Stimulated activated CD8-positive, alpha-beta memory T cell treated with anti-CD3 and anti-CD28 coated beads, Interleukin-15, amount 100 ng/mL, for 24 hours (primary cell): ENCODE measurements at regions not wholly inside any gene's neighbourhood (a gene's known extent, or its start where the extent isn't known, plus 50 kb on each side); places are given as distances from the start of the nearest gene placed in this dataset.
A peak's percentile ranks its signal among the peaks of the same experiment; 100 is the strongest.

ENCODE experiments used
- DNase-seq: peaks from one replicate; pipeline ENCODE4 v3.0.0-alpha.2; 2020; ENCODE audit warnings: low read depth

DNA sequence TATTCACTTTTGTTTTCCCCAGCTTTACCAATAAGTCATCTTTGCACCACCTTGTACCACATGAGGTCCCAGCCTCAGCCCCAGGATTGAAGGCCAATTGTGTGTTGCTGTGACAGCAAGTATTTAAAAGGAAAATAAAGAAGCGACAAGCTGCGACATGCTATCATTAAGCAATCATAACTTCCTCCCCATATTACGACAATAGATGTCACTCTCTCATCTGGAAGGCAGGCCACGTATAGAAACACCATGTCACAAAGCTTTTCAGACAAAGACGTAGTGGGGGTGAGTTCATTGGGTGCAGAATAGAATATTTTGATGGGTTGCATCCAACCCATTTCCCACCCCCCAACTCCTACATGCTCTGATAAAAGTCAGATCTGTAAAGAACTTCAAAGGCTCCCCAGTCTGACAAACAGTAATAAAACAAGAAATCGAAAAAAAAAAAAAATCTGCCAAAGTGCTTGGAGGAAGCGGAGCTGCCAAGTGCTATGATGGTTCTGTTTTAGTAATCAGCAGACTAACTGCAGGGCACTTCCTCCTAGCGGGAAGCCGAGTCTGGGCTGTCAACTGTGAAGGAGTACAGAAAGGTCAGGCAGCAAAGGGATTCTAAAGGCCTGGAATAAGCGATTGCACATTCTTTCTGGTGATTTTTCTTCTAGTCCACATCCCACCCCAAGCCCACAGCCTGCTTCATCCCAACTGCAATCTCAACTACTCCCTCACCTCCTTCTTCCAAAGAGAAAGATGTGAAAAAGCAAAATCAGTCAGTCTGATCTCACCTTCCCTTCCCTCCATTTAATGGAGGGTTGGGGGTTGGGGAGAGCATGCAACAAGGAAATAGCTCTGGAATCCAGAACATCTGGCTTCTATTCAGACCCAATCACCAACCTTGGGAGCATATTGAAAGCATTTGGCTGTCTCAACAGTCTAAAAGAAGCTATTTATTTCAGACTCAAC lies 131.4 kb upstream of the UBASH3B start:
- no peak for DNase-seq

DNA sequence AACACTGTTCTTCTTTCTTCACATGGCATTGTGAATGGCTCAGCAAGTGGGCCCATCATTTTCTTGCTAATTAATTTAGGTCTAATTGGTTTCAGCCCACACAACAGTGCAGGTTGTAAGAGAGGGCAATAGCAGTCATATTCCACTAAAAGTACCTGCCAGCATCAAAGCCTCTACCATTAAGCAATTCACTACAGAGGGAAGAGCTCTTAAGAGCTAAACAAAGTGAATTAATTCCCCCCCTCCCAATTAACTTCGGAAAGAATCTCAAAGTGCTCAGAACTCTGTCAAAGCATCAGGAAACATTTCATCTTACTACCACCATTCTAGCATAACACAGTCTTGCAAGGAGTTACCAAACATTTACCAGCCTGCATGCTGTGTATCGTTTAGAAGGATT lies 133.9 kb upstream of the UBASH3B start:
- no peak for DNase-seq

DNA sequence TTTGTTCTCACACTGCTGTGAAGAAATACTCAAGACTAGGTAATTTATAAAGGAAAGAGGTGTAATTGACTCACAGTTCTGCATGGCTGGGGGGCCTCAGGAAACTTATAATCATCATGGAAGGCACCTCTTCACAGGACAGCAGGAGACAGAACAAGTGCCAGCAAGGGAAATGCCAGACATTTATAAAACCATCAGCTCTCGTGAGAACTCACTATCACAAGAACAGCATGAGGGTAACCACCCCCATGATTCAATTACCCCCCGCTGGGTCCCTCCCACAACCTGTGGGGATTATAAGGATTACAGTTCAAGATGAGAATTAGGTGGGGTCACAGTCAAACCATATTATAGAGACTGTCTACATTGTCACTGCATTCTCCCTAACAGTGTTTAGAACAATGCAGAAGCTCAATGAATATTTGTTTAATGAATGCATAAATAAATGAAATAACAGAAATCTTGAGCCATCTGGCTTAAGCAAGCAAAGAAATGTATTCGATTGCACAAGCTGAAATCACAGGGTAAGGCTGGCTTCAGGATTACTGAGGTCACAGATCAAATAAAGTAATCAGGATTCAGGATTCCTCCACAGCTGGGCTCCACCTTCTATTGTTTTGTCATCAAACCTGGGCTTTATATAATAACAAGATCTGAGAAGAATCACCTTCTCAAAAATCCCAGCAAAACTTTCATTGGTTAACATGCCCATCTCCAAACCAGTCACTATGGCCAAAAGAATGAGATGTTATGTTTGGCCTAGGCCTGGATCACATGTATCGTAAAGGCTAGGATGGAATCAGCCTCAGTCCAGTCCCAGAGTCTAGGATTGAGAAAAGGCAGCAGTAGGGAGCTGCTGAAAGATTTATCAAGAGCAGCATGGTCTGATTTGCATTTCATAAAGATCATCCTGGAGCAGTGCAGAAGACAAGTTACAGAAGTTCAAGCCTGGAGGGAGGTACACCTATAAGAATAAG lies 137.8 kb upstream of the UBASH3B start:
- DNase-seq: no peak

DNA sequence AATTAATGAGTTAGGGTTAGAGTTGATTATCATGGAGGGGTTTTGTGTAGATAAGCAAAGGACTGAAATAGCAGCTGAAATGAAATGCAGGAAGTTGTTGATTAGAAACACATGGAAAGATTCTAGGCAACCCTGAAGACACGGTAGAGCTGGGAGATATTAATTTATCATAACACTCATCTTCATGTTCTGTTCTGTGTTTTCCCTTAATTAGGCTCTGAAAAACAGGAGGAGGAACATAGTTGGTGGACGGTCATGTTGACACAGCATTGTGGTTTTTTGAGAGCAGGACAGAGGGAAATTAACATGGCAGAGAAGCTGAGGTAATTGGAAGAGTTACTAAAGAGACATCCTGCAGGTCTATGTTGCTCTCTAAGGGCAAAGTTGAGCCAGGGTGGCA lies 138.8 kb upstream of the UBASH3B start:
- no peak for DNase-seq

DNA sequence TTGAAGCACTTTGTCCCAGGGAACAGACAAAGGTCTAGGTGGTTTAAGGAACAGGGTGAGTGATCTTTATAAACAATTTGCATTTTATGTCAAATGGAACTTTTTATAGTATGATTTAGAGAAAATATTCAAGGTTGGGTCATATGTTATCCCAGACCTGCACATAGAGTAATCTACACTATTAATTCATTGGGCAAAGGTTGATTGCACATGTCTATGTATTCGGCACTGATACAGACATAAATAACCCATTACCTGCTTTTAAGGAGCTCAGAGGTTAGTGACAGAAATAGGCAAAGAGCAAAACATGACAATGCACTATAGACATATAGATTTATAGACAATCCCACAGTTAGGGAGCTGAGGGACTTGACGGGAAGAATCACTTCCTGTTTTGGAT lies 141.5 kb upstream of the UBASH3B start:
- no peak for DNase-seq

DNA sequence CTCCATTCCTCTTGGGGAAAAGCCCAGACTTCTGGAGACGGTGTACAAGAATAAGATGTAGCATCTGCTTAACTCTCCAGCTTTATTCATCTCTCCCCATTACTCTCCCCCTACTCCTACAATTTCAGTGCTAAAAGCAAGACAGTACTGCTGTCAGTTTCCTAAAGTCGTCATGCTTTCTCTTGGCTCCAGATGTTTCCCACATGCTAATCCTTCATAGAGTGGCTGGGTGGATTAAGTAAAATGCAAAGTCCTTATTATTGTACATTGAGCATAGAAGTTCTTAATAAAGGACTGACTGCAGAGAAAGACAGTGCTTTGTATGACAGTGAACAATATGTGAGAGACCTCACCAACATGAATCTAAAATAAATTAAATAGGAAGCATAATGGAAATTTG lies 142.2 kb upstream of the UBASH3B start:
- no peak for DNase-seq

DNA sequence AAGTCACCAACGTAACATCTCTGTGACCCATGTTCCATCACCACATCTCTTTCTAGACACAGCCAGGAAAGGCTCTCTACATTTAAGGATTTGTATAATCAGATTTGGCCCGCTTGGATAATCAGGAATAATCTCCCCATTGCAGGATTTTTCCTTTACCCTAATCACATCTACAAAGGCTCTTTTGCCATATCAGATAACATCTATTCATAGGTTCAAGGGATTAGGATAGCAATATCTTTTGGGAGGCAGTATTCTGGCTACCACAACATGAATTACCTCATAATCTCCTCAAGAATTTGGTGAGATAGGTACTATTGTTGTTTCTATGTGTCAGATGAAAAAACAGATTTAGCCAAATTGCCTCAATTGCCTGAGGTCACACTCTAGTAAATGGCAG lies 142.8 kb upstream of the UBASH3B start:
- DNase-seq: no peak

DNA sequence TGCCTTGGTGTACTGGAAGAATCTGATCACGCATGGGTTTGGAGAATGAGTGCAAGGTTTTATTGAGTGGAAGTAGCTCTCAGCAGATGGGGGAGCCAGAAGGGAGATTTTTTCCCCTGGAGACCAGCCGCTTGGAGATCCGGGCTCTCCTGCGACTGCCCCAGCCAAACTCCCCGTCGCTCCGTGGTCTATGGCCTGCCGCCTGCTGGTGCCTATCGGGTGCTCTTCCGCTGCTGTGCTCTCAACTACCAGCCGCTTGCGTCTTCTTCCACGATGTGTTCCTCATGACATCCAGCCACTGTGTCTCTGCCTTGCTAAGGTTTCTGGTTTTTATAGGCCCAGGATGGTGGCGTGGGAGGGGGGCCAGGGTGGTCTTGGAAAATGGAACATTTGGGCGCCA lies 145.6 kb upstream of the UBASH3B start:
- no peak for DNase-seq

DNA sequence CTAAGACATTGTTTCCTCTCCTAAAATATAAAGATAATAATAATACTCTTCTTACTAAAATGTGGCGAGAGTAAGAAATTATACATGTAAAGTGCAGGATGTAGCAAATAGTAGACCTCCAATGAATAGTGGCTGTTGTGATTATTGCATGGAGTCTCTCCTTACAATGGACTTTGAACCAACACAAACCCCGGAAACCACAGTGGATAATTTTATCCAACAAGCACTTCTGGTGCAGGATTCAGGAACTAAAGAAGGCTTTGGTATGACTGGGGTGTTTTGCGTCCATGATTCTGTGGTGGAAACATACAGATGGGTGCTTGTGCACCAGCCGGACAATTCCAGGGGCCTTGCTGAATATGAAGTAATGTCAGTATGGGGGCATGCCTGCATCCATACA lies 146.4 kb upstream of the UBASH3B start:
- DNase-seq: no peak

DNA sequence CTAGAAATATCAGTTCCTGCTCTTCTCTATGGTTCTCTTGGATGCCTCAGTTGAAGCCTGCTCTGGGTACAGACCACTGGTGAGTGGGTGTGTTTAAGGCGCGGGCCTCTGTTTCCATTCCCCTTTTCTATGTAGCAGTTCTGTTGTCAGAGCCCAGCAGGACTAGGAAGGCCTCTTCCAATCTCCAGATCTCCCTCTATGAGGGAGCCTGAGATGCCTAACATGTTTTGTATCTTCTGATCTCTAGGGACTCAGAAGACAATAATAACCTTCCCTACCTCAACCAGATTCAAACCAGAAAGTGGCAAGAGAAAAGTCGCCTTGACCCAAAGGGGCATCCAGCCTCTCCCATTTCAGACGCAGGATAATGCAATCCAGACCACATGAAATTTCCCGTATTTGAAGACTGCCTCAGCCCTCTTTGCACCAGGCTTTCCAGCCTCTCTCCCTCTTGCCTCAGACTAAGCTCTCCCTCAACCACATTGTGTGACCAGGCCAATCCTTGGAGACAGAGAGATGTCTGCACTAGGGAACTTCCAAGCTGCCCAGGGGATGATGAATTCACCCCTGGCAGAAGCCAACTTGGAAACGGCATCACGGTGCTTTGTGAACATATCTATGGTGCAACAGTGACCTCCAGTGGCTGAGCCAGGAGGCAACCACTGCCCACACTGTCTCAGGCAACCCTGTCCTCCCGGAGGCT lies 150.1 kb upstream of the UBASH3B start:
- DNase-seq: peak; percentile 9

DNA sequence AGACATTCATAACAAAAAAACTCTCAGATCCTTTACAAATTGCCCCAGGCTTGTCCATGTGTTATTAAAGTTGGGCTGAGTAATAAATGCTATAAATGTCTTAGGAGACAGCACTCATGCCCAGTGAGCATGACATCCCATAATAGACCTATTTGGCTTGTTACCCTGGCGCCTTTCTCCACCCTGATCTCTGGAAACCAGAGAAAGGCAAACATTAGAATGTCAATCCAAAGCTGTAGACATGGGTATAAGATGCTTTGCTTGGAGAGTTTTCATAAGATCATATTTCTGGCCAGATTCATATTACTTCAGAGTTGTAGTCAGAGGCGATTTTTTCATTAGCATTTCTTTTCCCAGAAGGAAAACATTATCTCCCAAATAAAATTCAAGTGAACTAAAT lies 161.3 kb upstream of the UBASH3B start:
- no peak for DNase-seq

DNA sequence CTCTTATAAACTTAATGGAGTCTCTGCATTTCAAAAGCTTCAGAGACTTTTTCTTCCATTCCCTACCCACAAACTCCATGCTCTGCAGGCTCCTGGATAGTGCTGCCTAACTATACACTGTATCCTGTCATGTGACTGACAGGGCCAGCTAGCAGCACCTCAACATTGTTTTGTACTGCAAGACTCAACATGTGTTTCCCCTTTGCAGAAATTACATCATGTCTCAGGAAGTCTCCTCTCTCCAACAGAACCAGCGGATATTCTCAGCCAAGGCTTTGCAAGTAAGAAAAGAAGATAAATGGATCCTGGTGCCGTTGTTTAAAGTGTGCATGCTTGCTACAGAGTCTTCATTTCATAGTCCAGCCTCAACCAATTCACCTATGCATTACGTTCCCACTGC lies 164.0 kb upstream of the UBASH3B start:
- DNase-seq: no peak

DNA sequence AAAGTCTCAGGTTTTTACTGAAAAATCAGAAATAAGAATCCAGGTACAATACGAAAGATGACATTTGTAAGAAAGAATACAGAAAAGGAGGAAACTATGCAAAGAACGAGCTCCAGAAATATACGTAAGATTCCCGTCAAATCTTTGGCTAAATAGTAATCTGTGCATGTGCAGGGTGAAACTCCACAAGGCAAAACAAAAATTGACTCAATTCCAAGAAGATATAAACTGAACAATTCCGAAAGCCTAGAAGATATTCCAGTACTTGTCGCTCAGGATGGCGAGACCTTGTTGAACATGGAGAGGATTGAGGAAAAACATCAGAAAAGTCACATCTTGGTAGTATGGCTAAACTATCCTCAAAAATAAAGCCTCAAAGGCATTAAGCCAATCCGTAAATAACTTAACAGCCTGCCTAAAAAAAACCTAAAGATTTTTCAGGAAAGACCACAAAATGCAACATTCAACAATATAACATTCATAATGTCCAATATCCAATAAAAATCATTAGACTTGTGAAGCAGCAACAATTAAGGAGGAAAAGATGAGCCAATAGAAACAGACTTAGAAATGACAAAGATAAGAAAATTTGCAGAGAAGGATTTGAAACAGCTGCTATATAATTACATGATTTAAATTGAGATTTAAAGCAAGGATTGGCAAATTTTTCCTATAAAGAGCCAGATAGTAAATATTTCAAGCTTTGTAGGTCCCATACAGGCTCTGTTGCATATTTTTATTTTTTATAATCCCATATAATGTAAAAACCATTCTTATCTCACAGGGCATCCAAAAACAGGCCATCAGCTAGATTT lies 166.4 kb upstream of the UBASH3B start:
- DNase-seq: no peak

DNA sequence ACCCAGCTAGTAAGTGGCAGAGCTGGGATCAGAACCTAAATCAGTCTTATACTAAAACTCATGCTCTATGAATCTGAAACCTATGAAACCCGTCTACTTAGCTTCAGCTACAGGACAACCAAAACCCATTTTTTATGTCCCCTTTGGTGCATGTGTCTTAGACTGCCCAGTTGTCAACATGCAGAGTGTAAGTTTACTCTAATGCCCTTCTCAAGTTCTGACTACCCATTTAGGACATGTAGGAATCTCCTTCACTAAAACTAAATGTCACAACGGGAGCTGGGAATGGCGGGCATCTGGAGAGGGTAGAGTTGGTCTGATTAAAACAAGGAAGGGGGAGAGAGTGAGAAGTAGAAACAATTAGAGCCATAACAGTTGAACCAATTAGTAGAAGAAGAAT lies 167.9 kb upstream of the UBASH3B start:
- DNase-seq: no peak

DNA sequence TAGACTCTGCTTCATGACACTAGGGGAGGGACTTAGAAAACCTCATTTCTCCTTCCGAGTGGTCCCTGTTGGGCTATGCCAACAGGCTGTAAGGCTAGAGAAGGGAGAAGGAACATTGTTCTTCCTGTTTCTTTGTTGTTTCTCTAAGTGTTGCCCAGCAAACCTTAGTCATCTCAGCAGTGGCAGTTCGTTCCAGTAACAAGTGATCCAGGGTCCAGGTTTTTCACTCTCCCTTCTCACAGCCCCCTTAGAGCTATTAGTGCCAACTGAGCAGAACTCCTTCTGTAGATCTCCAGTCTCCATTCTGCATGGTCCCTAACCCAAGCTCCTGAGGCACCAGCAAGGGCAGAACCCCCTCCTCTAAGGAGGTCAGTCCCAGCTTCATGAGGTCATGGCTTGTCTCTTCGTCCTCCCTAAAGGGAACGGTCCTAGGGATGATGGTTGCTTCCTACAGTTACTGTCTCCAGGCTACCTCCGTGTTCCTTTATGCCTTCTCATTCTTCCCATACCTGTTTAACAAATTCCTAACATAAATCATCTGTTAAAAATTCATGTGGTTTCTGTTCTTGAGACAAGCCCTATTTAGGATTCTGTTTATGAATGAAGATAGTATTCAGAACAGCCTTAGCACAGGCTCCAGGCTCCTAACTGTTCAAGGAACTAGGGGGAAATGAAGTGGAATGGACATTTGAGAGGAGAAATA lies 168.6 kb upstream of the UBASH3B start:
- no peak for DNase-seq

DNA sequence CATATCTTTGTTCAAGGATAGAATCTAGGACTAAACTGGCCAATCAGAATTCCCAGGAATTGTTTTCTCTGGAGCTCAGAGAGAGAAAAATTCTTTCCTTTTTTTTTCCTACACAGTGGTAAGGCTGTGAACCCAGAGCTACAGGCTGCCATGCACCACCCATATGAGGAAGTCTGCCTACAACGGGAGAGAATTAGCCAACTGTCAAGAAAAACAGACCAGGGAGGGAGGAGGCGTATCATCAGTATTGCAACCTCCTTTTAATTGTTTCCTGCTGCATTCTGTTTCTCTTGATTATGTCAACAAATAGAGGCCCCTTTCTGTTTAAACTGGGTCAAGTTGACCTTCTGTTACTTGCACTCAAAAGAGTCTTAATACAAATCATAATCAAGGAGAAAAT lies 176.5 kb upstream of the UBASH3B start:
- no peak for DNase-seq

DNA sequence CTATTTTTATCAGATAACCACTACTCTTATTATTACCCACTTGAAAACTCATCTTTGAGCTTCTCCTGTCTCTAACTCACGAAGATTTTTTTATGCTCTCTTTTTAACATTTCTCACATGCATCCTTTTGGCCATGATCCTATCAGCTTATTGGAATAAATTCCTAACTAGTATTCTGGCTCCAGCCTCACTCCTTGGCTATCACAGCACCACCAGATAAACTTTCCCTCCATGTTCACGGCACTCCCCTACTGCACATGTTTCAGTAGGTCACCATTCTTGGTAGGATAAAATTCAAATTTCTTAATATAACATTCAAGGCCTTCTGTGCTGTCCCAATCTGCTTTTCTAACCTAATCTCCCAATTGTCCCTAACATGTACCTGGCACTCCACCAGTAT lies 186.6 kb upstream of the UBASH3B start:
- DNase-seq: no peak

DNA sequence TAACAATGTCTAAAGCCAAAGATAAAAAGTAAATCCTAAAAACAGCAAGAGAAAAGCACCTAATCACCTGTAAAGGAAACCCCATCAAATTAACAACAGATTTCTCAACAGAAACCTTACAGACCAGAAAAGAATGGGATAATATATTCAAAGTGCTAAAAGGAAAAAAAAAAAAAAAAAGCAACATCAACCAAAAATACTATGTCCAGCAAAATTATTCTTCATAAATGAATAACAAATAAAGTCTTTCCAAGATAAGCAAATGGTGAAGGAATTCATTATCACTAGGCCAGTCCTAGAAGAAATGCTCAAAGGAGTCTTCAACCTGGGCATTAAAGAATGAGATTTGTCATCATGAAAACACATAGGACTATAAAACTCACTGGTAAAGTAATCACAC lies 192.0 kb upstream of the UBASH3B start:
- DNase-seq: no peak

DNA sequence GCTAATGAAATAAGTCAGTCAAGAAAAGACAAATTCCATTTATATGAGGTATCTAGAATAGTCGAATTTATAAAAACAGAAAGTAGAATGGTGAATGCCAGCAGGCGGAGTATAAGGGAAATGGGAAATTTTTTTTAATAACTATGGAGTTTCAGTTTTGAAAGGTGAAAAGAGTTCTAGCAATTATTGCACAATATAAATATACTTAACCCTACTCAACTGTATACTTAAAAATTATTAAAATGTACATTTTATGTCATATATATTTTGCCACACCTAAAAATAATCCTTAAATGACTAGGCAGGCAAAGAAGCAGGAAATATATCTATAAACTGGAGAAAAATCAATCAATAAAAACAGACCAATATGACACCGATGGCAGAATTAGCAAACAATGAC lies 196.5 kb upstream of the UBASH3B start:
- no peak for DNase-seq

DNA sequence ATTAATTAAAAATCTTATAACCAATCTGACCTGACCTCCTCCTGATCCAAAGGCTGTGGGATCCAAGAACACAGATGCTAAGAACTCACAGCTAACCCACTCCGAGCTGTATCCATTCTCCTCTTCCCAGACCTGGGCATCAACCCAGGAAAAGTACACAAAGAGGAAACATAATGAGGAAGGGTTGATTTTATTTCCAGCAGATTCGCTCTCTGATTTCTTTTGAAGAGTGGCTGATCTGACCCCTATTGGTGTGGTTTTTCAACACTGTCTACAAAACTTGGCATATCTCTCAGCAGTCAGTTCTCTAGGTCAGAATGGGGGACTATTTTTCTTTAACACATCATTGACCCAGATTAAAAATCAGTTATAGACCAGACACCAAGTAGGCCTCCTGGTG lies 201.9 kb upstream of the UBASH3B start:
- DNase-seq: no peak

DNA sequence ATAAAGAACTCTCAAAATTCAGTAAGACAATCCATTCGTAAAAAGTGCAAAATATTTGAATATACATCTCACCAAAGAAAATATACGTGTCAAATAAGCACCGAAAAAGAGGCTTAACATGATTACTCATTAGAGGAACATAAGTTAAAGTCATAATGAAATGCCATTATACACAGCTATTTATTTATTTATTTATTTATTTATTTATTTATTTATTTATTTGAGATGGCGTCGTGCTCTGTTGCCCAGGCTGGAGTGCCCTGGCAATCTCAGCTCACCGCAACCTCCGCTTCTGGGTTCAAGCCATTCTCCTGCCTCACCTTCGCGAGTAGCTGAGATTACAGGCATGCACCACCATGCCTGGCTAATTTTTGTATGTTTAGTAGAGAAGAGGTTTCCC lies 203.6 kb upstream of the UBASH3B start:
- DNase-seq: no peak
